Omental fat pad (tissue), 3 donors: ENCODE measurements at regions not wholly inside any gene's neighbourhood (a gene's known extent, or its start where the extent isn't known, plus 50 kb on each side); places are given as distances from the start of the nearest gene placed in this dataset.

Source experiments
- ATAC-seq: fragments of 150-250 bp; one replicate; pipeline ENCODE4 v1.9.1; 2016; ENCODE audit warnings: mild to moderate bottlenecking, moderate library complexity; ENCODE audit not compliant: low FRiP score
- DNase-seq: peaks from one replicate; pipeline ENCODE4 v3.0.0-alpha.2; 2019; ENCODE audit warnings: low spot score
- CTCF ChIP-seq, 3 donors: fragments of 450-650 bp; IDR thresholded peaks; one replicate each; pipeline ENCODE4 v1.5.1; 2016 to 2017; ENCODE audit warnings: antibody characterized with exemption in 3 of 3, mild to moderate bottlenecking in 3 of 3, moderate library complexity in 2 of 3

- ATAC-seq (no peak), DNase-seq (no peak)
- no peak for TF ChIP-seq CTCF (IDR thresholded peaks at IDR 0.05)
Observed at GRCh38 chr4:24094726-24095125, 204.9 kb upstream of the PPARGC1A start.

GRCh38 chr4:24093446-24093845, 203.6 kb upstream of the PPARGC1A start:
- TF ChIP-seq CTCF (IDR thresholded peaks at IDR 0.05) = no peak
- DNase-seq (no peak), ATAC-seq (no peak)

GRCh38 chr4:24091639-24092233, 201.9 kb upstream of the PPARGC1A start:
- TF ChIP-seq CTCF (IDR thresholded peaks at IDR 0.05) = no peak
- DNase-seq (no peak), ATAC-seq (no peak)

- DNase-seq (no peak), ATAC-seq (no peak)
- TF ChIP-seq CTCF (IDR thresholded peaks at IDR 0.05) = no peak
Observed at GRCh38 chr4:24089851-24090534, 200.1 kb upstream of the PPARGC1A start.

- no peak for TF ChIP-seq CTCF (IDR thresholded peaks at IDR 0.05)
- no peak for DNase-seq
- ATAC-seq = no peak
Observed at GRCh38 chr4:24080871-24081270, 191.0 kb upstream of the PPARGC1A start.

GRCh38 chr4:24078347-24078962, 188.6 kb upstream of the PPARGC1A start:
- DNase-seq (no peak), ATAC-seq (no peak)
- TF ChIP-seq CTCF (IDR thresholded peaks at IDR 0.05) = no peak

- no peak for DNase-seq
- no peak for ATAC-seq
- TF ChIP-seq CTCF (IDR thresholded peaks at IDR 0.05) = no peak
Observed at GRCh38 chr4:24076811-24077210, 187.0 kb upstream of the PPARGC1A start.
